Stimulated activated CD4-positive, alpha-beta T cell treated with anti-CD3 and anti-CD28 coated beads, TNF-alpha, amount 100 ng/mL, for 24 hours (primary cell): ENCODE measurements at regions not wholly inside any gene's neighbourhood (a gene's known extent, or its start where the extent isn't known, plus 50 kb on each side); places are given as distances from the start of the nearest gene placed in this dataset.
"Not testable (repeated sequence)": the region's sequence is repeated elsewhere in the genome, so short reads cannot be mapped to it uniquely, and the experiment has no call there.

ENCODE experiments used
- DNase-seq, 3 experiments: peaks; one replicate each; pipeline ENCODE4 v3.0.0-alpha.2; 2020; ENCODE audit warnings: low read depth in 3 of 3

DNA sequence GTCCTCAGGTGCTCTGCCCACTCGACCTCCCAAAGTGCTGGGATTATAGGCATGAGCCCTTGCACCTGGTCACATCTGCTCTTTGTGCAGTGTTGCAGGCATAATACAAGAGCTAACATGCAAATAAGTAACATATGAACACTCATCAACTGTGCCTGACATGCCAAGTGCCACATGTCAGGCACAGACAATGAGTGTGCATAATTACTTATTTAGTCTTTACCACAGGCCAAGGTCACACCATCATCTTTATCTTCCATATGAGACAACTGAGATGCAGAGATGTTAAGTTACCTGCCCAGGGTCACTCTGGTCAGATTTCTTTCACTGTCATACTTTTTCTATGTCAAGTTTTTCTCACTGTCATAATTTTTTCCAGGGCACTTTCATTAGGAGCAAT, 126.1 kb downstream of the PPIAL4G start:
- DNase-seq, result no peak

DNA sequence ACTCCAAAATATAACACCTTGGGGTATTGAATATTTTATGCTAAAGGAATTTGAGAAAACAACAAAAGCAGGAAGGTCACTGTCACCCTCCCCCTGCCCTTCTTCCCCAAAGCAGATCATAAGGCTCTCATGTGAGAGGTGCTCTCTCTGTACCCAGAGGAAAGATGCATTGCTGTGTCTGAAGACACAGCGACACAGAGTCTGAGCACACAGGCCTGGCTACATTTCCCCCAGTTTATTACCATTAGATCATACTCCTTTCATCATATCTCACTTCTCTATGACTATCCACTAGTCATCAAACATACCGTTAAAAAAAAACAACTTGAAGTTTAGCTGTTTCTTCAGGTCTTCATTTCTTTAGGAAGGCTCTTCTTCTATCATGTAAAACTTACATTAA, 127.1 kb downstream of the PPIAL4G start:
- DNase-seq, result no peak

DNA sequence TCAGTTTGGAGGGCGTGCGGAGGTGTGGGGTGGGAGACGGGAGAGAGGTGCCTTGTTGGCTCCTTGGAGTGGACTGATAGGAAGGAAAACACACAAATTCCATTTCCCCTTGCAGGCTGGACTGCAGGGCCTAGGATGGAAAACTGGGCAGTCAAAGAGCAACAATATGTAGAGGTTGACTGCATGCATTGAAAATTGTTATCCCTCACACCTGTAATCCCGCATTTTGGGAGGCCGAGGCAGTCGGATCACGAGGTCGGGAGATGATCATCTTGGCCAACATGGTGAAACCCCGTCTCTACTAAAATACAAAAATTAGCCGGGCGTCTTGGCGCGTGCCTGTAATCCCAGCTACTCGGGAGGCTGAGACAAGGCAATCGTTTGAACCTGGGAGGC, 128.2 kb downstream of the PPIAL4G start:
- no peak for DNase-seq

DNA sequence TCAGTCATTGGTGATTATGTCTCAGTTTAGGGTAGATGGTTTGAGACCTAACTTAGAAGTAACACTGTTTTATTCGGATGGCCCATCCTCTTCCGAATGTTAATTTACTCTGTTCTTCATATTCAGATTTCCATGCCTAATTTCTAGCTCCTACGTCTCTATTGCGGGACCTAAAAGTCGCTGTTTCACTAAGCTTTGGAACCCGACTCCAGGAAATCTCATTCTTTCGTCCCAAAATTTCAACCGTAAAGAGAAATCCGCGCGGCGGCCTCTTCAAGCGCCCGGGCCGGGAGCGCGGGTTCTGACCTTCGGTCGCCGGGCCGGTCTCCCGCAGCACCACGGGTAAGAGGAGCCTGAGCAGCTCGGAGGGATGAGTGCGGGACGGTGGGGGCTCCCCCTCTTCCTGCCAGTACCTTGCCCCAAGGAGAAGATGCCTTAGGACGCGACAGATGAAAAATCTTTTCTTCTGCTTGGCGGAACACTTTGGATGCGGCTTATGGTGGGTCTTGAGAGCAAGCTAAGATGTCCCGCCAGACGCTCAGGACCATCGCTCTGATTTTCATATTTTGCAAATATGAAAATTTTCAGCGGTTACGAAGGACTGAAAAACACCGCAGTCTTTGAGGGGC, 128.7 kb downstream of the PPIAL4G start:
- DNase-seq, result no peak

DNA sequence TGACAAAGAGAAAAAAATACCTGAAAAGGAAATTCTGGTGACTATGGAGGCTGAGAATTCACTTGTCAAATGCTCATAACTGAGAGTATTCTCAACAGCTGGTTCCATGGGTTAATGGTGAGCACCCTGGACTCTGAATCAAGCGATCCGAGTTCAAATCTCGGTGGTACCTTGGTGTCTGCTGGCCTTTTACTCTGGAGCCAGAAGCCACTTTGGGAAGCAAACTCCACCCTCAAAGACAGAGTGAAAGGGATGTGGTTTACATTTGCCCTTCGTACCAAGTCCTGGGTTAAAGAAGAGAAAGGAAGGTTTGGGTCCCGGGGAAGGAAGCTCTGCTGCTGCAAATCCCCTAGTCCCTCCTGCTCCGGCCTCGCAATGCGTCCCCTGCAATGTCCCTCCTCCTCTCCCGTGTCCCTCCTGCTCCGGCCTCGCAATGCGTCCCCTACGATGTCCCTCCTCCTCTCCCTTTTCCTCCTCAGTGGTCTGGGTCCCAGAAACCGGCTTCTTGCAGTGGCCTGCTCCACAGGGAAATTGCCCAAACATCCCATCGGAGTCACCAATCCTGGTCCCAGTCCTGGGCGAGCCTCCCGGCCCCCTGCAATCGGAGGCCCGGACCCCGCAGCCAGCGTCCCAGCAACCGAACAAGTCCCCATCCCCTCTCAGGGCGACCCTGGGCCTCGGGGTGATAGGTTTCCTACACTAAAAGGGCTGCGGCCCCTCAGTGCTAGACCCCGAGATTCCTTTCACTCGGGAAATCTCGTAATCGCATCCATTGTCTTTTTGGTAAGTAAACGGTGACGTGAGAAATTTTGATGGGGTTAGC, 129.4 kb downstream of the PPIAL4G start:
- no peak for DNase-seq

DNA sequence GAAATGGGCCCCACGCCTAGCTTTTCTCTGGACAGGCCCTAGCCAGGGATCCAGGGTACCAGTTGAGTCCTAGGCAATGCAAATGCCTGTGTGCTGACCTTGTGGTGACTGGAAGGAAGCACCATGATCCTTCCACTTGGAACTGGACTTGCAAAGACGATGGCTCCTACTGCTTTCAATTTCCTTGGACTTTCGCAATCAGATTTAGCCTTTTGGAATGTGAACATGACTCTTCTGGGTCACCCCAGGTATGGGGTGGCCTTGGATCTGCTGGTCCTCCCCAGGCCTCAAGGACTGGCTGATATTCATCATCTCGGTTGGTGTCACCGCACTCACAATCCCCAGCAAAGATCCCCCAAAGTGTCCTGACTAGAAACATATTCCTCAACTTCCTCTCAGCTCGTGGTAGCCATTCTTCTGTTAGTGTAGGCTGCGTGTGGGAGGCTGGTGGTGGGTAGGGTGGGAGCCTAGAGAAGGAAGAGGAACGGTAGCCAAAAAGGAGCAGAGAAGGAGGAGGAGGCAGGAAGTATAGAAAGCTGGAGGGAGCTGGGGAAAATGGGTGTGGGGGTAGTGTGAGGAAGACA, 130.5 kb downstream of the PPIAL4G start:
- DNase-seq, result no peak

DNA sequence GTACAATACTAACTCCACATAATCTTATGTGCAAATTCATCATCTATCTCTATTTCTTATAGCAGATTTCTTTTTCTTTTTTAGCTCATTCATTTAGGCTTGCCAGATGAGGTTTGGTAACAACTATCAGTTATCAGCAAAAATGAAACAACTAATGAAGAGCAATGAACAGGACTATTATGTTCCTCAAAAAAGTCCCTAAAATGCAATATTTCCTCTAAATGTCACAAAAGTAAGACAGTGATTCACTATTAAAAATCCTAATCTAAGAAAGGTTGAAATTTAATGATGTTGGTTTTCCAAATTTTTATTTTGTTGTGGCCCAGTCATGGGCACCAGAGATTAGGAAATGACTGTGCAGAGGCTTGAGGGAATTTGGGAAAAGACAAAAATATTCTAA, 135.3 kb downstream of the PPIAL4G start:
- DNase-seq, result no peak

DNA sequence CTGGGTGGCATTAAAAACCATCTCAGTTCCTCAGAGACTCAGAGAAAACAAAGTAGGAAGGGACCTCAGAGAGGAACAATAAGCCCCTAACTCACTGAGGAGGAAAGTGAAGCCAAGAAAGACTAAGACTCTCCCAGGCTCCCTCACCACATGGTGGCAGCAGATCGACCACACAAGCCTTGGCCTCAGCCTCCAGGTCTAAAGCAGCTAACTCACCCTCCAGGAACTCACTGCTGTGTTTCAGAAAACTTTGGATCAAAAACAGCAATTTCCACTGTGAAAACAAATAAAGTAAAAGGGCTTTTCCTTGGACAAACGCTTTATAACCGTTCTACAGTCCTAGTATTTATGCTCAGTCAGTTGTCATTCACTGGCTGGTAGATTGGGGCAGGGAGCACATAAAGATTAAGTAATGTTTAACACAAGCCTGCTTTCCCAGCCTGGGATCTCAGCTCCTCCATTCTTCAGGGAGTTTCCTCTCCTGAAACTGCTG, 137.4 kb downstream of the PPIAL4G start:
- peak in 1 of 3 experiments; percentile 12 for DNase-seq

DNA sequence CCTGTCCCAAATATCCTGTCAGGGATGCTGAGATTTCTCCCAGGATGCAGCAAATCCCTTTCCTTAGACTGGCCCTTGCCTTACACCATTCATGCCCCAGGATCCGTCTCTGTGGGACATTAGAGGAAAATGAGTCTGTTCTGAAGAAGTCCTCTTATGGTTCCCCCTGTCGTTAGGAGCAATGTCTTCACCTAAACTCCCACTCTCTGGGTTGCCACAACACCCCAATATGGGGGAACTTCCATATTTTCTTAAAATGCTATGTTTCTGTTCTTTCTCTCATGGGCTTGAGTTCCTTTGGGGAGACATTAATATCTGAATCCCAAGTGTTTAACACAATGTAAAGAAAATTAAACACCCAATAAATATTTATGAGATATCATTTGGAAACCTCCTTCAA, 138.5 kb downstream of the PPIAL4G start:
- not testable (repeated sequence) for DNase-seq

DNA sequence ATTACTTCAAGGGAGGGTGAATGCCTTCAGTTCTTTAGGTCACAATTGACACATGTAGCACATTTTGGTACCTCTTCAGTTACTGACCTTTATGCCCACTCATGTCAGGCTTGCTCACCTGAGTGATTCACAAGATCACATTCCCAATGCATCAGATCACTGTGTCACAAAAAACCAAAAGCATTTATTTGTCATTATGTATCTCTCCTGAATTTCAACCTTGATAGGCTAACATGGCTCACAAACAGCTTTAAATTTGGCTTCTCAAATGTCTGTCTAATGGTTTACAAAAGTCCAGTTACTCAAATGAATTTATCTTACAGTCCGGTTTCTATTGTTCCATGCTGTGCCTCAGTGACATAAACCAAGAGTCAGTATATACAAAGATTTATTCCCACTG, 141.4 kb downstream of the PPIAL4G start:
- not testable (repeated sequence) for DNase-seq

DNA sequence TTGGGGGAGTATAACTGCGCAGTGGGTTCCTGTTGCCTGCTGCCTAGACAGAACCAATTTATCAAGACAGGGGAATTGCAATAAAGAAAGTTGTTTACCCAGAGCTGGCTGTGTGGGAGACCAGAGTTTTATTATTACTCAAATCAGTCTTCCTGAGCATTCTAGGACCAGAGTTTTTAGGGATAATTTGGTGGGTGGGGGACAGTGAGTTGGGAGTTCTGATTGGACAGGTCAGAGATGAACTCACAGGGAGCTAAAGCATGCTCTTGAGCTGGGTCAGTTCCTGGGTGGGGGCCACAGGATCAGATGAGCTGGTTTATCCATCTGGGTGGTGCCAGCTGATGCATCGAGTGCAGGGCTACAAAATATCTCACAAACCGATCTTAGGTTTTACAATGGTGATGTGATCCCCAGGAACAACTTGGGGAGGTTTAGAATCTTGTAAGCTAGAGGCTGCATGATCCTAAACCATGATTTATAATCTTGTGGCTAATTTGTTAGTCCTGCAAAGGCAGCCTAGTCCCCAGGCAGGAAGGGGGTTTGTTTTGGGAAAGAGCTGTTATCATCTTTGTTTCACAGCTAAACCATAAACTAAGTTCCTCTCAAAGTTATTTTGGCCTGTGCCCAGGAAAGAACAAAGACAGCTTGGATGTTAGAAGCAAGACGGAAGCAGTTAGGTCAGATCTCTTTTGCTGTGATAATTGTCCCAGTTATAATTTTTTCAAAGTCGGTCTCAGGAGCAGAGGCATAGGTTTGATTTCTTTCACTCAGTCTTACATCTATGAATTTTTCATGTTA, 146.8 kb downstream of the PPIAL4G start:
- DNase-seq, result not testable (repeated sequence)

DNA sequence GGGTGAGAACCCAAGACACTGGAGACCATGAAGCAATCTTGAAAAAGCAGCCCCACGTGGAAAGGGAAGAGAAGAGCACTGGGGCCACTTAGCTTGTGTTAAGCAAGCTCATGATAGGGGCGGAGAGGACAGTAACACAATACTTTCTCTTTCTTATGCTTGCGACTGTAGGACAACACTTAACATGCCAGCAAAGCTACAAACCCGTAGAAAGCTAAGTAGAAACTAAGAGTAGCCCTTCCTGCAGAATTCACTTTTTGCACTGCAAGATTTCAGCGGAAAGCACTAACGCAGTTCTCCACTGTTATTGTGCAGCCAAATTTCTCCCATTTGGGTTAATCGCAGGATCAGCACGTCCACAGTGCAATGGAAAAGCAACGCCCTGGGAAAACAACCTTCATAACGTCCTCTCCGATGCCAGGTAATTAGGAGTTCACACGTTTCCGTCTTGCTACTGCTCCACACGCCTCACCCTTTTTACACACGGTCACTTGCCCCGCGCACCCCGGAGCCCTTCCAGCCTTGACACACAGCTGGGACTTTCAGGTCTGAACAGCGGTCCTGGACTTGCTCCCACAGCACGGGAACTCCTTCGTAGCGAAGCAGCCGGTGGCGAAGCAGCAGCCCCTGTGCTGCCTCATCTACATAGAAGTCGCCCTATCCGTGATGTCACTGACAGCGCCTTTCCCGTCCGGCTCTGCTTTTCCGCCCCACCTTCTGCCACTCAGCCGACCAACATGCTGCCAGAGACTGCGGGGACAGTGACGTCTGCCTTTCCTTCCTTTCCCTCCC, 148.6 kb downstream of the PPIAL4G start:
- peak; percentile 57 to 79 (median 75) for DNase-seq

DNA sequence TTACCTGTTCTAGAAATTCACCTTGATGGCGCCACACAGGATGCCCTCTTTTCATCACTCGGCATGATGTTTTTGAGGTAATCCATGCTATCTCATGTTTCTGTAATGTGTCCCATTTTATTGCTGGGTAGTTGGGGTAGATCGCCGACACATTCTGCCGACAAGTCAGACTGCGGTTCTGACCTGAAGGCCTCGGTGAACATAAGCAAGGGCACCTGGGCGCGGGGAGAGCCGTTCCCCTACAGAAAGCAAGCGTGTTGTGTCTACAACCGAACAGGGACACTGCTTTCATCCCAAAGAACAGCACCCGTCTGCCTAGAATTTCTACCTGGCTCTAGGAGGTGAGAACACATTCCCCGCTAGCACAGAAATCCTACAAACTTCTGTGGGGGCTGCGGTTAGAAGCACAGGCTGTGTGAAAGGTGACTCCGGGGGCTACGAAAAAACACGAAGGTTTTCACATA, 149.2 kb downstream of the PPIAL4G start:
- no peak for DNase-seq

DNA sequence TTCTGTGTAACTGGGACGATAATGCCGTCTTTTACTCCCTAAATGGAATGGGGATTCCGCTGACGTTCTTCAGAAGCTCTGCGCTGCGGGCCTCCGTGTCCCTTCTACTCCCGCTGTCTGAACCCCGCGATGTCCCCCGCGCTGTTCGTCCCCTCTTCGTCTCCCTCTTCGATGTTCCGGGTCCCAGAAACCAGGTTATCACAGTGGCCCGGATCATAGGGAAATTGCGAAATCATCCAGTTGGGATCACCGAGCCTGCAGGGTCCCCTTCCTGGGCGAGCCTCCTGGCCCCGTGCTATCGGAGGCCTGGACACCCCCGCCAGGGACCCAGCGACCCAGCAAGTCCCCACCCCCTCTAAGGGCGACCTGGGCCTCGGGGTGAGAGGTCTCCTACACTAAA, 154.2 kb downstream of the PPIAL4G start:
- no peak for DNase-seq

DNA sequence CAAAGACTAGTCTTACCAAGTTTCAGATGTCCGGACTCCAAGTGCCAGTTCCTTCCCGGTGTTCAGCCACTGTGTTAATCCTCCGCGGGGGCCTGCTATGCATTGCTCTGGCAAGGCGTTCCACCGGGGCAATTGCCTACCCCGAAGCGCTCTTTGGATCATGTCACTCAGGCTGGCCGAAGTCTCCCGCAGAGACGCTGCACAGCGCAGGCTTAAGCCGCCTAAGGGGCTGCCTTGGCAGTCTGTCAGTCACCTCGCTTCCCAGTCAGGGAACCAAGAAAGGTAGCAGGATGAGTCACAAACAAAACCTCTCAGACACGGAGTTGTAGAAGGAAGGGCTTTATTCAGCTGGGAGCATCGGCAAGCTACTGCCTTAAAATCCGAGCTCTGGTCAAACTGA, 158.1 kb downstream of the PPIAL4G start:
- DNase-seq, result not testable (repeated sequence)

DNA sequence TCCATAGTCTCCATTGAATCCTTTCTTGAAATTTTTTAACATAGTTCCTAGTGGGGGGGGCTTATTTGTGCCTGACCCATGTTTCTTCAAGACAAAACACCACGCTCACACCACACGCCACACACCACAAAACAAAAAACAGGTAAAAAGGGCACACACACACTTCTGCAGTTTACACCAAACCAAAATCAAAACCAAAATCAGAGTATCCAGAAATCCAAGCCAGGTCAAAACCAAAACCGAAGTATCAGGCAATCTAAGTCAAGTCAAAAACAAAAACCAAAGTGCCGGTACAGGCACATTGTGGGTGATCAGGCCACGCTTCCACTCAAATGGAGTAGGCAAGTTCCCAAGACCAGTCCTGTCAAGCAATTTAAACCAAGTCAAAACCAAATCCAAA, 158.6 kb downstream of the PPIAL4G start:
- DNase-seq, result not testable (repeated sequence)

DNA sequence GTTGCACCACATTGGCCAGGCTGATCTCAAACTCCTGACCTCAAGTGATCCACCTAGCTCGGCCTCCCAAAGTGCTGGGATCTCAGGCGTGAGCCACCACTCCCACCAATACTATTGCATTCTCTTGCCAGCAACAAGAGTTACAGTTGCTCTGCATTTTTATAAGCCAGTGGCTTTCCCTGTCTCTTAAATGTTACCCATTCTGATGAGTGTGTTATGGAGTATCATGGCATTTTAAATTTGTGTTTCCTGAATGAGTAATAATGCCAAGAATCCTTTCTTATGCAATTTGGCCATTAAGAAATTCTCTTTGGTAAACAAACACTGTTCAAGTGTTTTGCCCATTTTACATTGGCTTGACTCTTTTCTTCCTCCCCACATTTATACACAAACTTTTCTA, 163.0 kb downstream of the PPIAL4G start:
- DNase-seq, result not testable (repeated sequence)

DNA sequence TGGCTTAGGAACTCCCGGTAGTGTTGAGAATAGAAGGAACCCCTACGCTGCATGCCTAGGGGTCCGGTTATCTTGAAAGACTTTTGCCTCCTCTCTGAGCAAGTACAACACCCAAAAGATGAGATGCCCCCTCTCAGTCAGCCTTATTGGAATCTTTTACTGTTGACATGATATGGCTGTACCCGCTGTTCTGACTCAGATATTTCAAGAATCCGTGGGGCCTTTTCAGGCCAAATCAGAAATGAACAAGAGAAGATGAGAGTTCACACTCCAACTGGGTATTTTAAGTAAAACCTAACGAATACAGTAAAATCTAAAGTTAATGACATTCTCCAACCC, 164.2 kb downstream of the PPIAL4G start:
- no peak for DNase-seq

DNA sequence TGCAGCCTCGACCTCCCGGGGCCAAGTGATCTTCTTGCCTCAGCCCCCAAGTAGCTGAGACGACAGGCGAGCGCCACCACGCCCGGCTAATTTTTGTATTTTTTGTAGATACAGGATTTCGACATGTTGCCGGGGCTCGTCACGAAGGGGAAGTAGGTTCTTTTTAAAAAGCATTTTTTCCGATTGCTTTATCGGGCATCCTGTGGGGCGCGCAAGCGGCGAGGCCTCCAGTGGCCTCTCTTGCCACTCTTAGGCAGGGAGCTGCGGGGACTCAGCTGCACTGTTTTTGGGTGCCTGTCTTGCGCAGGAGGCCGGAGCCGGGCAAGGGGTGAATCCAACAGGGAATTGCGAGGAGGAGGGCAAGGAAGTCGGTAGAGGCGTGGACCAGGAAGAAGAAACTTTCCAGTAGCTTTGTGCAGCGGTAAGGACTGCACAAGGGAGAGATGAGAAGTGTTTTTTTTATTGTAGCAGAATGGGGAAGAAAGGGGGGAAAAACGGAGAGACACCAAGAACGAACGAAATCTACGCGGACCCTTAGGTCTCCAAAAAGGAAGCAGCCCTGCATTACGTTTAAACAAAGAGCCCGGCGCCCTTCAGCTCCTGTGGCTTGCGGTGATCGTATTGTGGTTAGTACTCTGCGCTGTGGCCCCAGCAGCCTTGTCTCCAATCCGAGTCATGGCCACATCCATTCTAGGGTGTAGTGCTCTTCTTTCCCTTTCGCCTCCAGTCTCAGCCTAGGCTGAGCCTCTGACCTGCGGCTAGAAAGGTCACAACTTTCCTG, 164.8 kb downstream of the PPIAL4G start:
- peak in 2 of 3 experiments; percentile 24 to 70 for DNase-seq

DNA sequence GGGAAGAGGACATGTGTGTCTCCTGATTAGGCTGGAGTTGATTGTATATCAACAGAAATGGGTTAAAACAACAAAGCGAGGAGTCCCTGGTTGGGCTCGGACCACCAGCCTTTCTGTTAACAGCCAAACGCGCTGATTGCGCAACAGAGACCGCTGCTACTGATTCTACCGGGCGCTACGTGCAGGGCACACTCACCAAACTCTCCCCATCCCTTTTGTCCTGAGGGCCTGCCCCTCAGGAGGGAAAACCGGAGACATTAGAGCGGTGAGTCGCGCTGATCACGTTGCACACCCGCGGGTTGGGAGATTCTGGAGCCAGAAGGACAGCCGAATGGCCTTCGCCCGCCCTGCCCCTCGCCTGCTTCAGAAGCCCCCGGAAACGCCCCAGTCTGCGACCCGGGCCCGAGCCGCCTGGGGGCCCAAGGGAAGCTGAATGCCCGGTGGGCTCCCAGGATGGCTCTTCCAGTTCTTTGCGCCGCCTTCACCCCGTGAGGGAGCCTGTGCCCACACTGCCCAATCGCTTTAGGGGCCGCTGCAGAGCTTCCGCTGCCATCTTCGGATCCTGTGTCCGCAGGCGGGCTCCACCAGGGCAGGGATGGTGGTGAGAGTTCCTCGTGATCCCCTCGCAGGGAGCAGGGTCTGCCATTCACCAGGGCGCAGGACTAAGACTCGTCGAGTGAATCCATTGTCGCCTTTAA, 165.4 kb upstream of the NBPF11 start:
- DNase-seq, result no peak
